Lower leg skin (tissue), 3 donors: ENCODE measurements at regions not wholly inside any gene's neighbourhood (a gene's known extent, or its start where the extent isn't known, plus 50 kb on each side); places are given as distances from the start of the nearest gene placed in this dataset.

Experiments
- POLR2A ChIP-seq, 2 donors: fragments of 450-650 bp; IDR thresholded peaks; one replicate each; pipeline ENCODE4 v1.6.1; 2016 to 2017; ENCODE audit warnings: antibody characterized with exemption in 2 of 2, mild to moderate bottlenecking in 1 of 2, moderate library complexity in 1 of 2
- TF ChIP-seq, protein P1 (sequence below), 3 donors: fragments of 450-650 bp; IDR thresholded peaks; one replicate each; pipeline ENCODE4 v1.5.1; 2016; ENCODE audit warnings: antibody characterized with exemption in 3 of 3, mild to moderate bottlenecking in 3 of 3, moderate library complexity in 2 of 3

DNA sequence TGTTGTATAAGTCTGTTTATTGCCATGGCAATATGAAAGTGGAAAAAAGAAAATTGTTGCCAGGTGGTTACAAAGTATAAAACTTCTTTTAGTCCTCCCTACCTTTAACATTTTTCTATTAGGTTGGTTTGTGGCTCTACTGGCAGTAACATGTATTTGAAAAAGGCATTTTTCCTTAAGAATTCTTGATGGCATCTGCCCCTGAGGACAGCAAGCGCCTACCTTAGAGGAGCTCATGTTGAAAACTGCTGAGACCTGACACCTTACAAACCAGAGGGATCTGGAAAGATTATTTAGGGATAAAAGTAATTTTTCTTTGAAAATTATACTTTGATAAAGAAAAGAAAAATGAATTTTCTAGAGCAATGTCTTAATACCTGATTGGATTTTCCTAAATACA is 208.1 kb downstream of the CAVIN4 start:
- TF ChIP-seq, protein P1, sequence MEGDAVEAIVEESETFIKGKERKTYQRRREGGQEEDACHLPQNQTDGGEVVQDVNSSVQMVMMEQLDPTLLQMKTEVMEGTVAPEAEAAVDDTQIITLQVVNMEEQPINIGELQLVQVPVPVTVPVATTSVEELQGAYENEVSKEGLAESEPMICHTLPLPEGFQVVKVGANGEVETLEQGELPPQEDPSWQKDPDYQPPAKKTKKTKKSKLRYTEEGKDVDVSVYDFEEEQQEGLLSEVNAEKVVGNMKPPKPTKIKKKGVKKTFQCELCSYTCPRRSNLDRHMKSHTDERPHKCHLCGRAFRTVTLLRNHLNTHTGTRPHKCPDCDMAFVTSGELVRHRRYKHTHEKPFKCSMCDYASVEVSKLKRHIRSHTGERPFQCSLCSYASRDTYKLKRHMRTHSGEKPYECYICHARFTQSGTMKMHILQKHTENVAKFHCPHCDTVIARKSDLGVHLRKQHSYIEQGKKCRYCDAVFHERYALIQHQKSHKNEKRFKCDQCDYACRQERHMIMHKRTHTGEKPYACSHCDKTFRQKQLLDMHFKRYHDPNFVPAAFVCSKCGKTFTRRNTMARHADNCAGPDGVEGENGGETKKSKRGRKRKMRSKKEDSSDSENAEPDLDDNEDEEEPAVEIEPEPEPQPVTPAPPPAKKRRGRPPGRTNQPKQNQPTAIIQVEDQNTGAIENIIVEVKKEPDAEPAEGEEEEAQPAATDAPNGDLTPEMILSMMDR (IDR thresholded peaks at IDR 0.05): no peak
- TF ChIP-seq POLR2A (IDR thresholded peaks at IDR 0.05): no peak
